MCF 10A (cell line): ENCODE measurements at regions not wholly inside any gene's neighbourhood (a gene's known extent, or its start where the extent isn't known, plus 50 kb on each side); places are given as distances from the start of the nearest gene placed in this dataset.

Experiments
- BruUV-seq: library from RNA; stranded (reverse); fragments of 400-500 nt; replicated peaks from 2 replicates; lab custom pipeline; 2021; lab: Mats Ljungman, UMichigan
- CTCF ChIA-PET: fragments of 300-600 bp; sonication (Branson Sonifier 250); formaldehyde crosslinking; extraction: SDS; loops from one replicate; lab custom pipeline; 2021; ENCODE audit warnings: antibody characterized with exemption, inconsistent platforms; lab: Yijun Ruan, JAX
- POLR2A ChIA-PET: fragments of 300-600, 350-650 bp; sonication (Branson Sonifier 250); formaldehyde crosslinking; extraction: SDS; loops from one replicate; lab custom pipeline; 2020; ENCODE audit warnings: antibody characterized with exemption, inconsistent platforms; lab: Yijun Ruan, JAX
- DNase-seq: peaks from one replicate; pipeline ENCODE4 v3.0.0-alpha.2; 2018; ENCODE audit not compliant: unreplicated experiment
- H3K27ac Mint-ChIP-seq: one replicate; pipeline ENCODE4 v1.8.0; 2022; ENCODE audit warnings: mild to moderate bottlenecking, low read depth, mixed read lengths; ENCODE audit not compliant: unreplicated experiment
- H3K27me3 Mint-ChIP-seq: one replicate; pipeline ENCODE4 v1.8.0; 2022; ENCODE audit warnings: mixed read lengths; ENCODE audit not compliant: insufficient read depth, unreplicated experiment
- H3K36me3 Mint-ChIP-seq: one replicate; pipeline ENCODE4 v1.8.0; 2022; ENCODE audit warnings: mild to moderate bottlenecking, moderate library complexity, mixed read lengths; ENCODE audit not compliant: insufficient read depth, unreplicated experiment
- H3K4me1 Mint-ChIP-seq: one replicate; pipeline ENCODE4 v1.8.0; 2022; ENCODE audit warnings: mixed read lengths; ENCODE audit not compliant: insufficient read depth, unreplicated experiment
- H3K4me3 Mint-ChIP-seq: one replicate; pipeline ENCODE4 v1.8.0; 2022; ENCODE audit warnings: mild to moderate bottlenecking, moderate library complexity, mixed read lengths; ENCODE audit not compliant: unreplicated experiment
- H3K9me3 Mint-ChIP-seq: one replicate; pipeline ENCODE4 v1.8.0; 2022; ENCODE audit warnings: mixed read lengths; ENCODE audit not compliant: unreplicated experiment
- intact Hi-C: fragments of 100-400 bp; cut with micrococcal nuclease; formaldehyde crosslinking; loops from 2 replicates; pipeline ENCODE4 v1.14.1; 2022
- TF ChIP-seq, protein P1 (sequence below): fragments of 200-600 bp; IDR thresholded peaks from one replicate; pipeline ENCODE4 v1.8.0; 2022; ENCODE audit warnings: antibody characterized with exemption, mild to moderate bottlenecking; ENCODE audit not compliant: unreplicated experiment

DNA sequence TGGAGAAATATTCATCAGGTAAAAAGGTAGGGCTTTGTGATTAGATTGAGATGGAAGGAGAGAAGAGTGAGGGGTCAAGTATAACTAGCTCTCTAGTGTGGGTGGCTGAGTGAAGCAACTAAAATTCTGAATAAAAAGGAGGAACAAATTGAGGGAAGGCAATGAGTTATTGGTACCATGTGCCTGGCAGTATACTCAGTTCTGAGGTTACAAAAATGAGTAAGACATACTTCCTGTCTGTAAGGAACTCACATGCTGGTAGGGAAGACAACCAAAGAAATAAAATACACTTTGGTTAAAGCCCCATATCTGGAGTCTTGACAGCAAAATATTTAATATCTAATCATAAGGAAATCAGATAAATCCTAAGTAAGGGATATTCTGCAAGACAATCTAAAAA is 476.8 kb upstream of the C9orf72 start:
- H3K27ac Mint-ChIP-seq: no peak overlapping the region
- no TSS peak for BruUV-seq
- DNase-seq: no peak
- peaks cover 8% of the 10 kb centered on the region for H3K9me3 Mint-ChIP-seq
- peaks cover 34% of the 10 kb centered on the region for H3K27me3 Mint-ChIP-seq
- POLR2A ChIA-PET: no interaction called here
- H3K36me3 Mint-ChIP-seq: no peaks in the 10 kb centered on the region
- CTCF ChIA-PET: no interaction called here
- intact Hi-C loops: no loop called here
- TF ChIP-seq, protein P1, sequence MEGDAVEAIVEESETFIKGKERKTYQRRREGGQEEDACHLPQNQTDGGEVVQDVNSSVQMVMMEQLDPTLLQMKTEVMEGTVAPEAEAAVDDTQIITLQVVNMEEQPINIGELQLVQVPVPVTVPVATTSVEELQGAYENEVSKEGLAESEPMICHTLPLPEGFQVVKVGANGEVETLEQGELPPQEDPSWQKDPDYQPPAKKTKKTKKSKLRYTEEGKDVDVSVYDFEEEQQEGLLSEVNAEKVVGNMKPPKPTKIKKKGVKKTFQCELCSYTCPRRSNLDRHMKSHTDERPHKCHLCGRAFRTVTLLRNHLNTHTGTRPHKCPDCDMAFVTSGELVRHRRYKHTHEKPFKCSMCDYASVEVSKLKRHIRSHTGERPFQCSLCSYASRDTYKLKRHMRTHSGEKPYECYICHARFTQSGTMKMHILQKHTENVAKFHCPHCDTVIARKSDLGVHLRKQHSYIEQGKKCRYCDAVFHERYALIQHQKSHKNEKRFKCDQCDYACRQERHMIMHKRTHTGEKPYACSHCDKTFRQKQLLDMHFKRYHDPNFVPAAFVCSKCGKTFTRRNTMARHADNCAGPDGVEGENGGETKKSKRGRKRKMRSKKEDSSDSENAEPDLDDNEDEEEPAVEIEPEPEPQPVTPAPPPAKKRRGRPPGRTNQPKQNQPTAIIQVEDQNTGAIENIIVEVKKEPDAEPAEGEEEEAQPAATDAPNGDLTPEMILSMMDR: no peak
- no peak overlapping the region for H3K4me3 Mint-ChIP-seq
- peaks cover 4% of the 10 kb centered on the region for H3K4me1 Mint-ChIP-seq

DNA sequence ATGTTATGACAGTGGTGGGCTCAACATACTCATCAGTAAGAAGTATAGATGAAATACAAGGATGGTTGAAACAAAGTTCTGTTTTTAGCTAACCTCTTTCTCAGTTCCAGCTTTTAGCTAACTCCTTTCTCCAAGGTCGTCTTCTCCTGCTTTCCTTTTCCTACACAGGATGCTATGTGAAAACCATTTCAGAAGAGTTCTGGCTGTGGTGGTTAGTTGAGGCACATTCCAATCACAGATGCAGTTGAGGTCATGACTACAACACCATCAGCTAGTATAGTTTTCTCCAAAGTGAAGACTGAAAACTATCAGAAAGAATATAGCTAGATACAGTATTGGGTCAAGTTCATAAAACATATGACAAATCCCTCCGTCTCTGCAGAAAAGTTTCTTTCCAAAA is 477.7 kb upstream of the C9orf72 start:
- H3K9me3 Mint-ChIP-seq: peaks cover 8% of the 10 kb centered on the region
- no peaks in the 10 kb centered on the region for H3K36me3 Mint-ChIP-seq
- no peak overlapping the region for H3K27ac Mint-ChIP-seq
- no peak for DNase-seq
- peaks cover 26% of the 10 kb centered on the region for H3K27me3 Mint-ChIP-seq
- intact Hi-C loops: no loop called here
- TF ChIP-seq, protein P1: no peak
- no TSS peak for BruUV-seq
- peaks cover 4% of the 10 kb centered on the region for H3K4me1 Mint-ChIP-seq
- CTCF ChIA-PET: no interaction called here
- POLR2A ChIA-PET: no interaction called here
- H3K4me3 Mint-ChIP-seq: no peak overlapping the region

DNA sequence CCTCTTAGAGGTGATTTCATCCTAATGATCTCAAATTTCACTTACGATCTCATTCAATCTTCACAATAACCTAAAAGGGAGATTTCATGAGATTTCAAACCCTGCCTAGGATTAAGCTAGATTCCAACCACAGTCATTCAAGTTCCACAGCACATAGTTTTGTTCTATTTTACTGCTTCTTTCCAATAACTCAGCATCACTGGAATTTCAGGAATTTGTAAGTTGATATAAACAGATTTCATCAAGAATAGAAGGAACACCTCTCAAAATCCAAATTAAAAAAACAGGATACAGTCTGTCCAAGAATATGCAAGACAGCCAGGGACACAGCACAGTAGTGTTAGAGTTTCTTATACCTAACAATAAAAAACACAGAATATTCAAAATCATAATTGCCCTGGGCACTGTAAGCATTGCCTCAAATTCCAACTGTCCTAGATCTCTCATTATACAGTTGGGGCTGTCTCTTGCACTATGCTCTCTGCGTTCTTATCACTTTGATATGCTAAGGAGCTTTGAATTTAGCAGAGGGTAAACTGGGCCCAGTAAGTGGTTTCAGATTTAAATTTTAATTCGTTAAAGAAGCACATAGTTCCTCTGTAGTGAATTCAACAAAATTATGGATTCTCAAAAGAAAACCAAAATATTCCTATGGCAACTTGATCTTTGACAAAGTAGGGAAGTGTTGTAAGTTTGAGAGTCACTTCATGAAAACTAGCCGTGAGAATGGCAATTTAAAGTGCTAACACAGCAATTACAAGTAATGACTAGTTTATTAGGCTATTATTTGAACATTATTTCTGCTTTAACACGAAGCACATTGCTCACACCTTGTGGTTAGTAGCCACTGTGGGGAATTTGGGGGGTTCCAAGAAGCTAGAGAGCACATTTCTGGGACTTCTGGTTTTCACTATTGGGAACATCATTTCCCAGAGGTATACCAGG is 478.6 kb upstream of the C9orf72 start:
- CTCF ChIA-PET: no interaction called here
- Mint-ChIP-seq H3K27ac (no peak overlapping the region), H3K36me3 (no peaks in the 10 kb centered on the region), H3K4me1 (peaks cover 4% of the 10 kb centered on the region), H3K27me3 (peaks cover 26% of the 10 kb centered on the region), H3K9me3 (peaks cover 8% of the 10 kb centered on the region), H3K4me3 (no peak overlapping the region)
- POLR2A ChIA-PET: no interaction called here
- intact Hi-C loops: no loop called here
- TF ChIP-seq, protein P1: no peak
- BruUV-seq: no TSS peak
- DNase-seq: no peak

DNA sequence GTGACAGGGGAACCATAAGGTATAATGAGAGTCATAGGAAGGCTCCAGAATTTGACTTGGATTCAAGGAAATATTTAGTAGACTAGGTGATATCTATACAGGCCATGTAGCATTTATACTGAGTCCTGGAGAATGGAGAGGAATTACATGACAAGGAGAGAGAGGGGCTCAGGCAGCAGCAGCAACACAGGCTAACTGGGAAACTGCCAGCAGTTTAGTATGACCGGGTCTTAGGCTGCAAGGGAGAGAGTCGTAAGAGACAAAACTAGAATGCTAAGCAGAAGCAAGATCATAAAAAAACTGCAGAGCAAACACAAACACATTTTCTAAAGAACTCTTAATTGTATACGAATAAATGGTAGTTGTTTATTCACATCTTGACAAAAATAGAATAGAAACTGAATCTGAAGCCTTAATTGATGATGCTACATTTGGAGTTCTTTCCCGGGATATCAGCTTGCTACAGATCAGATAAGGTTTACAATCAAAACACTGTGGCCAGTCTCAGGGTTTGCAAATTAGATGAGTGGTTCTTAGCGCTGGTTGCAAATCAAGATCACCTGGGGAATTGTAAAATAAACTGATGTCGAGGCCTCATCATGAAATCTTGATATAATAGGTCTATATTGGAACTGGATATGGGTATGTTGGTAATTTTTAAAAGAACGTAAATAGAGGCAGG is 480.0 kb upstream of the C9orf72 start:
- peaks cover 15% of the 10 kb centered on the region for H3K9me3 Mint-ChIP-seq
- H3K27me3 Mint-ChIP-seq: peaks cover 26% of the 10 kb centered on the region
- BruUV-seq: no TSS peak
- TF ChIP-seq, protein P1: no peak
- no peak overlapping the region for H3K27ac Mint-ChIP-seq
- H3K4me1 Mint-ChIP-seq: peaks cover 4% of the 10 kb centered on the region
- no peaks in the 10 kb centered on the region for H3K36me3 Mint-ChIP-seq
- intact Hi-C loops: no loop called here
- CTCF ChIA-PET: interaction anchor here (0.6 kb wide), 2 partner anchors 13 to 556 kb away, joined by 3 read pairs; no protein-coding TSS in a partner anchor
- POLR2A ChIA-PET: no interaction called here
- DNase-seq: no peak
- no peak overlapping the region for H3K4me3 Mint-ChIP-seq
